ENCODE measurements at regions not wholly inside any gene's neighbourhood (a gene's known extent, or its start where the extent isn't known, plus 50 kb on each side); places are given as distances from the start of the nearest gene placed in this dataset.
"Not testable (repeated sequence)": the region's sequence is repeated elsewhere in the genome, so short reads cannot be mapped to it uniquely, and the experiment has no call there.

GRCh38 chr2:142521492-142521891 lies 356.0 kb upstream of the KYNU start:
- TF ChIP-seq CTCF (conservative IDR thresholded peaks at IDR 0.05; ENCODE audit: control insufficient read depth, insufficient read depth, low read depth, low read length): no peak
- DNase-seq (ENCODE audit: low read depth): no peak
- no peak overlapping the region for H3K4me3 ChIP-seq (ENCODE audit: control insufficient read depth, low read depth, low read length)

- no peak for TF ChIP-seq CTCF (conservative IDR thresholded peaks at IDR 0.05; ENCODE audit: control insufficient read depth, insufficient read depth, low read depth, low read length)
- DNase-seq (ENCODE audit: low read depth): no peak
- H3K4me3 ChIP-seq (ENCODE audit: control insufficient read depth, low read depth, low read length): no peak overlapping the region
Measured at GRCh38 chr2:142515493-142515892, 362.0 kb upstream of the KYNU start.

GRCh38 chr2:142509401-142509800 lies 368.1 kb upstream of the KYNU start:
- no peak for DNase-seq (ENCODE audit: low read depth)
- TF ChIP-seq CTCF (conservative IDR thresholded peaks at IDR 0.05; ENCODE audit: control insufficient read depth, insufficient read depth, low read depth, low read length): no peak

GRCh38 chr2:142504754-142505153 lies 372.7 kb upstream of the KYNU start:
- no peak for TF ChIP-seq CTCF (conservative IDR thresholded peaks at IDR 0.05; ENCODE audit: control insufficient read depth, insufficient read depth, low read depth, low read length)
- H3K4me3 ChIP-seq (ENCODE audit: control insufficient read depth, low read depth, low read length): no peak overlapping the region
- no peak for DNase-seq (ENCODE audit: low read depth)

More at GRCh38 chr2:142509401-142509800, 368.1 kb upstream of the KYNU start:
- no peak overlapping the region for H3K4me3 ChIP-seq (ENCODE audit: control insufficient read depth, low read depth, low read length)

- H3K4me3 ChIP-seq (ENCODE audit: control insufficient read depth, low read depth, low read length): no peak overlapping the region
- no peak for TF ChIP-seq CTCF (conservative IDR thresholded peaks at IDR 0.05; ENCODE audit: control insufficient read depth, insufficient read depth, low read depth, low read length)
- no peak for DNase-seq (ENCODE audit: low read depth)
Measured at GRCh38 chr2:142502402-142502801, 371.6 kb upstream of the LRP1B start.

GRCh38 chr2:142495141-142495540 lies 364.3 kb upstream of the LRP1B start:
- TF ChIP-seq CTCF (conservative IDR thresholded peaks at IDR 0.05; ENCODE audit: control insufficient read depth, insufficient read depth, low read depth, low read length): no peak
- no peak for DNase-seq (ENCODE audit: low read depth)
- no peak overlapping the region for H3K4me3 ChIP-seq (ENCODE audit: control insufficient read depth, low read depth, low read length)

GRCh38 chr2:142489631-142490030 lies 358.8 kb upstream of the LRP1B start:
- not testable (repeated sequence) for DNase-seq (ENCODE audit: low read depth); H3K4me3 ChIP-seq (ENCODE audit: control insufficient read depth, low read depth, low read length)
